ENCODE measurements at regions not wholly inside any gene's neighbourhood (a gene's known extent, or its start where the extent isn't known, plus 50 kb on each side); places are given as distances from the start of the nearest gene placed in this dataset.

DNA sequence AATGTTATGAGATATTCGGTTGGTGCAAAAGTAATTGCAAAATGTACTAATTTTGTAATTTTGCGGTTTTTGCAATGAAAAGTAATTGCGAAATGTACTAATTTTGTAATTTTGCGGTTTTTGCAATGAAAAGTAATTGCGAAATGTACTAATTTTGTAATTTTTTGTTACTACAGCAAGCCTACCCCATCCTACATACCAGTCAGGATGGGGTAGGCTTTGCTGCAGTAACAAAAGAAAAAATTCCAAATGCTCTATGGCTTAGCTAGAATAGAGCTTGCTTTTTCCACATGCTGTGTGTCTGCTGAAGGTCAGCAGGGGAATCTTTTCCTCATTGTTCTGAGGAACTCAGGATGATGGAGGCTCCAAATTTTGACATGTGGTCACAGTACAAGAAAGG is 83.3 kb upstream of the GPRC5B start:
- Histone ChIP-seq H4K8ac (ENCODE audit: extremely low read depth, insufficient read depth, low read length) (no peak overlapping the region), H3K27me3 (replicated peaks in 1 of 4; ENCODE audit: control insufficient read depth in 3 of 4, extremely low read depth in 1 of 4, insufficient read depth in 3 of 4, low read length in 3 of 4) (no peaks in the 10 kb centered on the region), H3K14ac (ENCODE audit: insufficient read length) (no peak overlapping the region), H3K23me2 (ENCODE audit: low read depth, low read length) (no peaks in the 10 kb centered on the region), H2AK5ac (ENCODE audit: low read depth, low read length) (no peak overlapping the region), H3K79me1 (ENCODE audit: low read depth, low read length) (no peaks in the 10 kb centered on the region), H3K18ac (ENCODE audit: extremely low read depth, low read length) (no peak overlapping the region), H3K4ac (replicated peaks; ENCODE audit: insufficient read length, low read depth, low read length) (no peak overlapping the region), H2BK120ac (replicated peaks; ENCODE audit: low read depth, low read length) (no peak overlapping the region), H3K4me3 (ENCODE audit: extremely low read depth in 1 of 4, insufficient read depth in 2 of 4, low read depth in 3 of 4, low read length in 4 of 4) (no peak overlapping the region), H4K5ac (ENCODE audit: insufficient read length, low read depth, low read length) (no peak overlapping the region), H3K4me1 (replicated peaks in 1 of 4; ENCODE audit: control insufficient read depth in 3 of 4, insufficient read depth in 4 of 4, low read length in 3 of 4) (peaks cover 0 to 4% (median 0%) of the 10 kb centered on the region in 4 experiments; a peak in 2 of 7 replicates), H3K4me2 (ENCODE audit: insufficient read depth in 1 of 2, low read depth in 2 of 2, low read length in 2 of 2) (no peak overlapping the region), H2BK20ac (ENCODE audit: low read length) (no peak overlapping the region), H3K56ac (replicated peaks; ENCODE audit: insufficient read length, low read depth, low read length) (no peak overlapping the region), H3K27ac (ENCODE audit: low read depth, low read length) (no peak overlapping the region), H4K91ac (replicated peaks; ENCODE audit: insufficient read length, low read length) (no peak overlapping the region), H3K79me2 (ENCODE audit: control insufficient read depth in 1 of 2, insufficient read depth in 2 of 2, low read length in 2 of 2) (no peaks in the 10 kb centered on the region), H2BK15ac (ENCODE audit: low read length) (0 out of 2 replicates have a peak overlapping the region, but pooled peaks have one; percentile 46), H3K23ac (ENCODE audit: insufficient read length) (no peak overlapping the region), H3K9ac (replicated peaks in 1 of 4; ENCODE audit: extremely low read depth in 1 of 4, low read depth in 3 of 4, low read length in 3 of 4) (no peak overlapping the region; a peak in 1 of 7 replicates), H3K36me3 (ENCODE audit: control insufficient read depth in 2 of 4, insufficient read depth in 4 of 4, low read length in 3 of 4) (no peaks in the 10 kb centered on the region), H4K20me1 (replicated peaks in 1 of 2; ENCODE audit: control insufficient read depth in 1 of 2, insufficient read depth in 2 of 2, low read length in 2 of 2) (no peaks in the 10 kb centered on the region), H2AFZ (ENCODE audit: low read length) (no peak overlapping the region), H2BK12ac (ENCODE audit: low read depth, low read length) (no peak overlapping the region), H2BK5ac (ENCODE audit: low read depth, low read length) (no peak overlapping the region), H3K9me3 (ENCODE audit: insufficient read depth in 2 of 2, low read depth in 1 of 2, low read length in 1 of 2) (peaks cover 0 to 3% of the 10 kb centered on the region in 2 experiments; a peak in 1 of 4 replicates)
- CTCF ChIA-PET (ENCODE audit: partially characterized antibody), result interaction anchor here (0.6 to 2.5 kb wide), 10 partner anchors 9 to 333 kb away, joined by 3 to 8 read pairs (median 6); no protein-coding TSS in a partner anchor
- WGBS, 2 experiments (ENCODE audit: extremely low coverage in 1 of 2, insufficient coverage in 1 of 2, insufficient read length in 1 of 2, insufficient replicate concordance in 2 of 2, low coverage in 1 of 2, low lambda C conversion rate in 2 of 2, missing lambda C conversion rate in 1 of 2), result 82% methylated on average over 5 of the region's 5 CpGs; no CpG with 5 or more reads in 1 of the 2 experiments
- POLR2A ChIA-PET (ENCODE audit: partially characterized antibody), result interaction anchor here (0.9 kb wide), 1 partner anchor 10 kb away, joined by 3 read pairs; no protein-coding TSS in a partner anchor
- no peak for DNase-seq (ENCODE audit: low read depth in 1 of 2, low spot score in 2 of 2)
- TF ChIP-seq KDM1A (IDR thresholded peaks at IDR 0.05; ENCODE audit: borderline replicate concordance, low read length) (0 out of 2 replicates have a peak, but pooled peaks have one; percentile 16), NRF1 (IDR thresholded peaks at IDR 0.05; ENCODE audit: low read depth, low read length) (no peak)
- no peak for FAIRE-seq

All from H1 (cell line).